Parathyroid adenoma (tissue), 2 donors: ENCODE measurements at regions not wholly inside any gene's neighbourhood (a gene's known extent, or its start where the extent isn't known, plus 50 kb on each side); places are given as distances from the start of the nearest gene placed in this dataset.

Source experiments
- H2AFZ ChIP-seq: fragments of 300-600 bp; sonication (generic); one replicate; pipeline ENCODE4 v1.7.0; 2017; ENCODE audit warnings: antibody characterized with exemption, mild to moderate bottlenecking
- H3K27ac ChIP-seq: fragments of 300-600 bp; sonication (generic); one replicate; pipeline ENCODE4 v1.7.0; 2017
- H3K27me3 ChIP-seq: fragments of 300-600 bp; sonication (generic); one replicate; pipeline ENCODE4 v1.7.0; 2017; ENCODE audit warnings: low read length; ENCODE audit not compliant: control insufficient read depth, insufficient read depth
- H3K36me3 ChIP-seq: fragments of 300-600 bp; sonication (generic); one replicate; pipeline ENCODE4 v1.7.0; 2017; ENCODE audit warnings: low read length; ENCODE audit not compliant: control insufficient read depth, insufficient read depth
- H3K4me1 ChIP-seq: fragments of 300-600 bp; sonication (generic); one replicate; pipeline ENCODE4 v1.7.0; 2017; ENCODE audit warnings: control low read depth
- H3K4me2 ChIP-seq: fragments of 300-600 bp; sonication (generic); one replicate; pipeline ENCODE4 v1.7.0; 2017; ENCODE audit warnings: low read length
- H3K4me3 ChIP-seq: fragments of 300-600 bp; sonication (generic); one replicate; pipeline ENCODE4 v1.7.0; 2017; ENCODE audit warnings: low read depth, low read length
- H3K79me2 ChIP-seq: fragments of 300-600 bp; sonication (generic); one replicate; pipeline ENCODE4 v1.7.0; 2017; ENCODE audit warnings: control low read depth
- H3K9ac ChIP-seq: fragments of 300-600 bp; sonication (generic); one replicate; pipeline ENCODE4 v1.7.0; 2017; ENCODE audit warnings: mild to moderate bottlenecking
- H3K9me3 ChIP-seq: fragments of 300-600 bp; sonication (generic); one replicate; pipeline ENCODE4 v1.7.0; 2017; ENCODE audit warnings: low read length; ENCODE audit not compliant: control insufficient read depth
- CTCF ChIP-seq: fragments of 300-600 bp; sonication (generic); IDR thresholded peaks from one replicate; pipeline ENCODE4 v1.7.0; 2017; ENCODE audit warnings: antibody characterized with exemption, mild to moderate bottlenecking
- donor health status: primary hyperparathyroidism.

GRCh38 chr4:62930884-62931283 is 1478.4 kb downstream of the TECRL start:
- no peak for TF ChIP-seq CTCF
- Histone ChIP-seq H3K79me2 (no peaks in the 10 kb centered on the region), H3K27ac (no peak overlapping the region), H3K4me1 (no peaks in the 10 kb centered on the region), H3K27me3 (no peaks in the 10 kb centered on the region), H3K9me3 (no peaks in the 10 kb centered on the region), H3K4me3 (no peak overlapping the region), H3K36me3 (no peaks in the 10 kb centered on the region), H3K4me2 (no peak overlapping the region), H2AFZ (no peak overlapping the region), H3K9ac (no peak overlapping the region)

- Histone ChIP-seq H3K4me3 (no peak overlapping the region), H3K79me2 (no peaks in the 10 kb centered on the region), H3K4me1 (no peaks in the 10 kb centered on the region), H2AFZ (no peak overlapping the region), H3K27ac (no peak overlapping the region), H3K36me3 (no peaks in the 10 kb centered on the region), H3K9ac (no peak overlapping the region), H3K4me2 (no peak overlapping the region), H3K27me3 (no peaks in the 10 kb centered on the region), H3K9me3 (no peaks in the 10 kb centered on the region)
- TF ChIP-seq CTCF = no peak
Measured at GRCh38 chr4:62928483-62928882, 1480.8 kb downstream of the TECRL start.

DNA sequence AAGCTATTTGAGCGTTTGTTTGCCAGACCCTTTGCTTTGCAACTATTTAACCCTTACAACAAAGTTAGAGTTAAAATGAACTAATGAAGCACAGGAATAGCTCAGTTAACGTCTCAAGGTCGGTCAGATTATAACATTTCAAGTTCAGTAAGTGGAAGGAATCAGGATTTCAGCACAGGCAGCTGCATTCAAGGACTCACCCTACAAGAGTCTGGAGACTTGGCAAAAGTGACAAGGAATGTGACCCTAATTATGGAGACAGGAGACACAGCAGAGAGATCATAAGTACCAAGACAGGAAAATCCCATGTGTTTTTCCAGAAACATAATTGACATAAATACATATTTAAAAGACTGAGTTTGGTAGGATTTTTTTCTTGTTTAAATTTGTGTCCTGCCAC is 1481.7 kb downstream of the TECRL start:
- no peak overlapping the region for H3K4me3 ChIP-seq
- no peak for TF ChIP-seq CTCF

DNA sequence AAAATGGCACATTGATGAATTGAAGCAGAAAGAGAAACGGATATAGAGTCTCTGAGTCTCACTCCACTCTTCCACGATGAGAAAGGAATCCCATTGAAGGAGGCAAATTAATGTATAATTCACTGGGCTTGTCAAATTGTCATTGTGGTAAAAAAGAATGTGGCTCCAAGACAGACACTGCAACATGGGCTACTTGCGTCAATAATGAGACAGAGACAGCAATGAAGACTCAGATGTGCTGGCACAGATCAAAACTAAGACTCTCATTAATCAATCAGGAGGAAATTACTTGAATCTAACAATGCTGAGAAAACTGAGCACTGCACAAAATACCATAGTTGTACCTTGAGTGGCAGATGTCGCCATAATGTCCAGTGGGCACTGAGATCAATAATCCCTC is 1485.5 kb downstream of the TECRL start:
- H3K27me3 ChIP-seq = no peaks in the 10 kb centered on the region
- TF ChIP-seq CTCF = no peak
- H3K4me1 ChIP-seq = no peaks in the 10 kb centered on the region
- H3K36me3 ChIP-seq = no peaks in the 10 kb centered on the region
- no peak overlapping the region for H3K4me2 ChIP-seq
- H3K9ac ChIP-seq = no peak overlapping the region
- no peaks in the 10 kb centered on the region for H3K79me2 ChIP-seq
- no peaks in the 10 kb centered on the region for H3K9me3 ChIP-seq
- H2AFZ ChIP-seq = no peak overlapping the region
- H3K27ac ChIP-seq = no peak overlapping the region
- no peak overlapping the region for H3K4me3 ChIP-seq

More for the DNA sequence above, 1481.7 kb downstream of the TECRL start:
- Histone ChIP-seq H3K36me3 (no peaks in the 10 kb centered on the region), H3K27ac (no peak overlapping the region), H3K4me2 (no peak overlapping the region), H3K79me2 (no peaks in the 10 kb centered on the region), H3K27me3 (no peaks in the 10 kb centered on the region), H3K9me3 (no peaks in the 10 kb centered on the region), H3K9ac (no peak overlapping the region), H3K4me1 (no peaks in the 10 kb centered on the region), H2AFZ (no peak overlapping the region)

- Histone ChIP-seq H3K27ac (no peak overlapping the region), H3K36me3 (no peaks in the 10 kb centered on the region), H3K9me3 (no peaks in the 10 kb centered on the region), H3K4me1 (no peaks in the 10 kb centered on the region), H3K9ac (no peak overlapping the region), H3K4me2 (no peak overlapping the region), H2AFZ (no peak overlapping the region), H3K4me3 (no peak overlapping the region), H3K79me2 (no peaks in the 10 kb centered on the region), H3K27me3 (no peaks in the 10 kb centered on the region)
- TF ChIP-seq CTCF = no peak
Measured at GRCh38 chr4:62917649-62918048, 1491.6 kb downstream of the TECRL start.
